ENCODE measurements at regions not wholly inside any gene's neighbourhood (a gene's known extent, or its start where the extent isn't known, plus 50 kb on each side); places are given as distances from the start of the nearest gene placed in this dataset.
"Not testable (repeated sequence)": the region's sequence is repeated elsewhere in the genome, so short reads cannot be mapped to it uniquely, and the experiment has no call there.

- DNase-seq = no peak
These were observed 113.4 kb upstream of the RAB18 start for GRCh38 chr10:27390681-27391080.

- DNase-seq = no peak
These were observed 115.2 kb upstream of the RAB18 start for GRCh38 chr10:27388761-27389399.

GRCh38 chr10:27383595-27384542 lies 120.2 kb upstream of the RAB18 start:
- DNase-seq = no peak

- no peak for DNase-seq
These were observed 121.9 kb upstream of the RAB18 start for GRCh38 chr10:27382176-27382575.

GRCh38 chr10:27380929-27381358 lies 123.2 kb upstream of the RAB18 start:
- DNase-seq = no peak

GRCh38 chr10:27379041-27379440 lies 125.1 kb upstream of the RAB18 start:
- not testable (repeated sequence) for DNase-seq

GRCh38 chr10:27373566-27374160 lies 130.4 kb upstream of the RAB18 start:
- DNase-seq = no peak

- DNase-seq = no peak
These were observed 131.5 kb upstream of the ACBD5 start for GRCh38 chr10:27372095-27372494.

GRCh38 chr10:27371375-27371774 lies 130.8 kb upstream of the ACBD5 start:
- not testable (repeated sequence) for DNase-seq

- no peak for DNase-seq
These were observed 129.3 kb upstream of the ACBD5 start for GRCh38 chr10:27369880-27370279.

- DNase-seq = no peak
These were observed 128.1 kb upstream of the ACBD5 start for GRCh38 chr10:27368706-27369105.

- no peak for DNase-seq
These were observed 126.2 kb upstream of the ACBD5 start for GRCh38 chr10:27366769-27367168.

GRCh38 chr10:27364028-27364427 lies 123.4 kb upstream of the ACBD5 start:
- no peak for DNase-seq

- DNase-seq = peak in 48 of 56 donors; percentile 7 to 84 (median 44)
These were observed 120.1 kb upstream of the ACBD5 start for GRCh38 chr10:27360581-27361172.

GRCh38 chr10:27359792-27360355 lies 119.3 kb upstream of the ACBD5 start:
- no peak for DNase-seq

GRCh38 chr10:27356738-27357137 lies 116.1 kb upstream of the ACBD5 start:
- DNase-seq = no peak

- no peak for DNase-seq
These were observed 115.4 kb upstream of the ACBD5 start for GRCh38 chr10:27355918-27356573.

- DNase-seq = peak in 11 of 56 donors; percentile 2 to 49 (median 11)
These were observed 114.2 kb upstream of the ACBD5 start for GRCh38 chr10:27354643-27355270.

GRCh38 chr10:27354100-27354499 lies 113.5 kb upstream of the ACBD5 start:
- not testable (repeated sequence) for DNase-seq

GRCh38 chr10:27349987-27350386 lies 109.4 kb upstream of the ACBD5 start:
- no peak for DNase-seq

Measured in amygdala (tissue), 56 donors.